HEK293 (cell line): ENCODE measurements at regions not wholly inside any gene's neighbourhood (a gene's known extent, or its start where the extent isn't known, plus 50 kb on each side); places are given as distances from the start of the nearest gene placed in this dataset.

Experiments
- CTCF ChIA-PET: fragments of 350-600 bp; formaldehyde crosslinking; extraction: SDS; loops from one replicate; lab custom pipeline; 2021; ENCODE audit warnings: antibody characterized with exemption; lab: Yijun Ruan, JAX
- POLR2A ChIA-PET: fragments of 300-600 bp; formaldehyde crosslinking; extraction: SDS; loops from one replicate; lab custom pipeline; 2020; ENCODE audit warnings: antibody characterized with exemption, inconsistent platforms; lab: Yijun Ruan, JAX
- H3K27ac ChIP-seq: fragments of 200-500 bp; sonication (Bioruptor generic); 2 replicates; pipeline ENCODE4 v1.5.1; 2014; ENCODE audit warnings: low read depth, low read length, control low read depth, inconsistent platforms; ENCODE audit errors: extremely low read depth
- H3K36me3 ChIP-seq, 2 experiments: fragments of 200-500 bp in 1 of 2; sonication (Bioruptor generic) in 1 of 2; 1 replicate in 1 of 2; 2 replicates in 1 of 2; pipeline ENCODE4 v1.5.1; 2014 to 2017; ENCODE audit warnings: inconsistent platforms in 2 of 2, low read length in 2 of 2; ENCODE audit not compliant: control insufficient read depth in 2 of 2, insufficient read depth in 1 of 2
- H3K4me1 ChIP-seq: fragments of 200-500 bp; sonication (Bioruptor generic); 2 replicates; pipeline ENCODE4 v1.5.1; 2014; ENCODE audit warnings: mild to moderate bottlenecking, low read length, inconsistent platforms; ENCODE audit not compliant: control insufficient read depth, insufficient read depth
- H3K4me3 ChIP-seq: 2 replicates; pipeline ENCODE4 v1.5.1; 2011; ENCODE audit warnings: low read depth, mild to moderate bottlenecking, control low read depth, low read length, moderate library complexity
- H3K9me3 ChIP-seq: fragments of 200-500 bp; sonication (Bioruptor generic); 2 replicates; pipeline ENCODE4 v1.5.1; 2014; ENCODE audit warnings: low read depth, low read length, inconsistent platforms; ENCODE audit not compliant: control insufficient read depth, insufficient read depth
- SCRT2 ChIP-seq: fragments of 450-650 bp; formaldehyde crosslinking; IDR thresholded peaks from 2 replicates; pipeline ENCODE4 v1.5.1; 2016; ENCODE audit warnings: missing biosample characterization, missing genetic modification characterization
- ZNF302 ChIP-seq: fragments of 450-650 bp; formaldehyde crosslinking; IDR thresholded peaks from 2 replicates; pipeline ENCODE4 v1.5.1; 2016; ENCODE audit warnings: missing biosample characterization, missing genetic modification characterization, low read depth
- ZNF548 ChIP-seq: fragments of 450-650 bp; formaldehyde crosslinking; IDR thresholded peaks from 2 replicates; pipeline ENCODE4 v1.5.1; 2016; ENCODE audit warnings: missing biosample characterization, missing genetic modification characterization
- ZSCAN16 ChIP-seq: fragments of 450-650 bp; formaldehyde crosslinking; IDR thresholded peaks from 2 replicates; pipeline ENCODE4 v1.5.1; 2016; ENCODE audit warnings: missing biosample characterization, missing genetic modification characterization
- TF ChIP-seq, protein P1 (sequence below): fragments of 450-650 bp; formaldehyde crosslinking; IDR thresholded peaks from 2 replicates; pipeline ENCODE4 v1.5.1; 2016; ENCODE audit warnings: missing biosample characterization, missing genetic modification characterization, borderline replicate concordance
- TF ChIP-seq, protein P2 (sequence below): fragments of 450-650 bp; formaldehyde crosslinking; IDR thresholded peaks from 2 replicates; pipeline ENCODE4 v1.5.1; 2016; ENCODE audit warnings: missing biosample characterization, missing genetic modification characterization
- TF ChIP-seq, protein P3 (sequence below): fragments of 450-650 bp; formaldehyde crosslinking; IDR thresholded peaks from 2 replicates; pipeline ENCODE4 v1.5.1; 2017; ENCODE audit warnings: missing biosample characterization, missing genetic modification characterization
- TF ChIP-seq, protein P4 (sequence below): fragments of 450-650 bp; formaldehyde crosslinking; IDR thresholded peaks from 2 replicates; pipeline ENCODE4 v1.5.1; 2016; ENCODE audit warnings: missing biosample characterization, missing genetic modification characterization
- TF ChIP-seq, protein P5 (sequence below): fragments of 450-650 bp; formaldehyde crosslinking; IDR thresholded peaks from 2 replicates; pipeline ENCODE4 v1.5.1; 2016; ENCODE audit warnings: missing biosample characterization, missing genetic modification characterization

DNA sequence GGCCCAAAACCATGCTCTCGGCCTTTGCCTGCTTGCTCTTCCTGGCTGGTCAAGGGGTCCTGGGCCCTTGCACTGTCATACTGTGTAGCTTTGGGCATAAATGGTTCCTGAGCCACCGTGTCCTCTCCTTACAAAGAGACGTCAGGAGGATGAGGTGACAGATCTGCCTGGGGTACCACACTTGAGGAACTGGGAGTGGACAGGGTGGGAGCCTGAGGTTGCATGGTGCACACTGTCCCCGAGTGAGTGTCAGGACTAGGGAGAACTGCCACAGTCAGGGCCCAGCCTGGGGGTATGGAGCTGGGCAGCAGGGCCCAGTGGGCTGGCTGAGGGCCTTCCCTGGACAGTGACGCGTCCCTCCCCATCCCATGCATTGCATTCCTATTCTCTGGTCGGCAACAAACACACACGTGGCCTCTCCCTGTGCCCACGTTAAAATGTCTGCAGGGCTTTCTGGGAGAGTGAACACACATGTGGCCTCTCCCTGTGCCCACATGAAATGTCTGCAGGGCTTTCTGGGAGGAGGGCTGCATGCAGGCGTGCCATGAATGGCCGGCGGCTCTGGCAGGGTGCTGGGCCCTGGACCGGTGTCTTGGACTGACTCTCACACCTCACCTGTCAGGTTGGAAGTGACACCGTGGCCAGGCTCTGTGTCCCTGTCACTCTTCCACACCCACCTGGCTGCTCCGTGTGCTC is 122.1 kb upstream of the COL5A1 start (continued):
- TF ChIP-seq, protein P1, sequence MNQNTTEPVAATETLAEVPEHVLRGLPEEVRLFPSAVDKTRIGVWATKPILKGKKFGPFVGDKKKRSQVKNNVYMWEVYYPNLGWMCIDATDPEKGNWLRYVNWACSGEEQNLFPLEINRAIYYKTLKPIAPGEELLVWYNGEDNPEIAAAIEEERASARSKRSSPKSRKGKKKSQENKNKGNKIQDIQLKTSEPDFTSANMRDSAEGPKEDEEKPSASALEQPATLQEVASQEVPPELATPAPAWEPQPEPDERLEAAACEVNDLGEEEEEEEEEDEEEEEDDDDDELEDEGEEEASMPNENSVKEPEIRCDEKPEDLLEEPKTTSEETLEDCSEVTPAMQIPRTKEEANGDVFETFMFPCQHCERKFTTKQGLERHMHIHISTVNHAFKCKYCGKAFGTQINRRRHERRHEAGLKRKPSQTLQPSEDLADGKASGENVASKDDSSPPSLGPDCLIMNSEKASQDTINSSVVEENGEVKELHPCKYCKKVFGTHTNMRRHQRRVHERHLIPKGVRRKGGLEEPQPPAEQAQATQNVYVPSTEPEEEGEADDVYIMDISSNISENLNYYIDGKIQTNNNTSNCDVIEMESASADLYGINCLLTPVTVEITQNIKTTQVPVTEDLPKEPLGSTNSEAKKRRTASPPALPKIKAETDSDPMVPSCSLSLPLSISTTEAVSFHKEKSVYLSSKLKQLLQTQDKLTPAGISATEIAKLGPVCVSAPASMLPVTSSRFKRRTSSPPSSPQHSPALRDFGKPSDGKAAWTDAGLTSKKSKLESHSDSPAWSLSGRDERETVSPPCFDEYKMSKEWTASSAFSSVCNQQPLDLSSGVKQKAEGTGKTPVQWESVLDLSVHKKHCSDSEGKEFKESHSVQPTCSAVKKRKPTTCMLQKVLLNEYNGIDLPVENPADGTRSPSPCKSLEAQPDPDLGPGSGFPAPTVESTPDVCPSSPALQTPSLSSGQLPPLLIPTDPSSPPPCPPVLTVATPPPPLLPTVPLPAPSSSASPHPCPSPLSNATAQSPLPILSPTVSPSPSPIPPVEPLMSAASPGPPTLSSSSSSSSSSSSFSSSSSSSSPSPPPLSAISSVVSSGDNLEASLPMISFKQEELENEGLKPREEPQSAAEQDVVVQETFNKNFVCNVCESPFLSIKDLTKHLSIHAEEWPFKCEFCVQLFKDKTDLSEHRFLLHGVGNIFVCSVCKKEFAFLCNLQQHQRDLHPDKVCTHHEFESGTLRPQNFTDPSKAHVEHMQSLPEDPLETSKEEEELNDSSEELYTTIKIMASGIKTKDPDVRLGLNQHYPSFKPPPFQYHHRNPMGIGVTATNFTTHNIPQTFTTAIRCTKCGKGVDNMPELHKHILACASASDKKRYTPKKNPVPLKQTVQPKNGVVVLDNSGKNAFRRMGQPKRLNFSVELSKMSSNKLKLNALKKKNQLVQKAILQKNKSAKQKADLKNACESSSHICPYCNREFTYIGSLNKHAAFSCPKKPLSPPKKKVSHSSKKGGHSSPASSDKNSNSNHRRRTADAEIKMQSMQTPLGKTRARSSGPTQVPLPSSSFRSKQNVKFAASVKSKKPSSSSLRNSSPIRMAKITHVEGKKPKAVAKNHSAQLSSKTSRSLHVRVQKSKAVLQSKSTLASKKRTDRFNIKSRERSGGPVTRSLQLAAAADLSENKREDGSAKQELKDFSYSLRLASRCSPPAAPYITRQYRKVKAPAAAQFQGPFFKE: no peak
- TF ChIP-seq, protein P2, sequence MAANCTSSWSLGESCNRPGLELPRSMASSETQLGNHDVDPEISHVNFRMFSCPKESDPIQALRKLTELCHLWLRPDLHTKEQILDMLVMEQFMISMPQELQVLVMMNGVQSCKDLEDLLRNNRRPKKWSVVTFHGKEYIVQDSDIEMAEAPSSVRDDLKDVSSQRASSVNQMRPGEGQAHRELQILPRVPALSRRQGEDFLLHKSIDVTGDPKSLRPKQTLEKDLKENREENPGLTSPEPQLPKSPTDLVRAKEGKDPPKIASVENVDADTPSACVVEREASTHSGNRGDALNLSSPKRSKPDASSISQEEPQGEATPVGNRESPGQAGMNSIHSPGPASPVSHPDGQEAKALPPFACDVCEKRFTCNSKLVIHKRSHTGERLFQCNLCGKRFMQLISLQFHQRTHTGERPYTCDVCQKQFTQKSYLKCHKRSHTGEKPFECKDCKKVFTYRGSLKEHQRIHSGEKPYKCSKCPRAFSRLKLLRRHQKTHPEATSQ (tag by site-specific recombination): no peak
- TF ChIP-seq, protein P3, sequence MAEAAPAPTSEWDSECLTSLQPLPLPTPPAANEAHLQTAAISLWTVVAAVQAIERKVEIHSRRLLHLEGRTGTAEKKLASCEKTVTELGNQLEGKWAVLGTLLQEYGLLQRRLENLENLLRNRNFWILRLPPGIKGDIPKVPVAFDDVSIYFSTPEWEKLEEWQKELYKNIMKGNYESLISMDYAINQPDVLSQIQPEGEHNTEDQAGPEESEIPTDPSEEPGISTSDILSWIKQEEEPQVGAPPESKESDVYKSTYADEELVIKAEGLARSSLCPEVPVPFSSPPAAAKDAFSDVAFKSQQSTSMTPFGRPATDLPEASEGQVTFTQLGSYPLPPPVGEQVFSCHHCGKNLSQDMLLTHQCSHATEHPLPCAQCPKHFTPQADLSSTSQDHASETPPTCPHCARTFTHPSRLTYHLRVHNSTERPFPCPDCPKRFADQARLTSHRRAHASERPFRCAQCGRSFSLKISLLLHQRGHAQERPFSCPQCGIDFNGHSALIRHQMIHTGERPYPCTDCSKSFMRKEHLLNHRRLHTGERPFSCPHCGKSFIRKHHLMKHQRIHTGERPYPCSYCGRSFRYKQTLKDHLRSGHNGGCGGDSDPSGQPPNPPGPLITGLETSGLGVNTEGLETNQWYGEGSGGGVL (tag by site-specific recombination): no peak

DNA sequence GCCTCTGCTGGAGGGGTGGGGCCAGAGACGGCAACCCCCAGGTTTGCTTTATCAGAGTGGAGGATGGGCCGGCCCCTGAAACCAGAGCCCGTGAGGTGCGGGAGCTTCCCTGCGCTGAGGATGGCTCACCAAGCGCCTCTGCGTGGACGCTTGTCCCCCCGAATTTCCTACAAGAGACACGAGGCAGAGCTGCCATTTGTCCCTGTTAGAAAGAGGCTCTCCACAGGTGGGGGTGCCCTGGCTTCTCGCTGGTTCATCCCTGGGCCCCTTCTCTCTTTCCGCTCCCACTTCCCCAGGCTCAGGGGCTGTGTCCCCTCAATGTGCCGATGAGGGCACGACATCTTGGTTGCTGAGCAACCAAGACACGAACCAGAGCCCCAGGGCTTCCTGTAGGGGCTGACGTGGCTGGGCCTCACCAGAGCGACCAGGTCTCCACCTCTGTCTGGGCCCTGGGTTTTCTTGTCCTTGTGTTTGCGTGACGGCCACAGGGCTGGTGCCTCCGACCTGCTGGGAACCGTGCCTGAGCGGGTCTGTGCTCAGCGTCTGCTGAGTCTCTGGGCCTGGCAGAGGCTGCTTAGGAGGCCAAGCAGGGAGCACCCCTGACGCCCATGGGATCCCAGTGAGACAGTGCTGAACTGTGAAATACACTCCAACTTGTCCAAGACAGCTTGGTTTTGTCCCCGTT is 119.6 kb upstream of the COL5A1 start:
- Histone ChIP-seq H3K4me1 (no peaks in the 10 kb centered on the region), H3K36me3 (no peaks in the 10 kb centered on the region), H3K27ac (no peak overlapping the region), H3K4me3 (no peak overlapping the region), H3K9me3 (no peaks in the 10 kb centered on the region)
- TF ChIP-seq SCRT2 (no peak), ZNF548 (tag by site-specific recombination) (no peak), ZNF302 (tag by site-specific recombination) (no peak), ZSCAN16 (no peak)
- TF ChIP-seq, protein P4, sequence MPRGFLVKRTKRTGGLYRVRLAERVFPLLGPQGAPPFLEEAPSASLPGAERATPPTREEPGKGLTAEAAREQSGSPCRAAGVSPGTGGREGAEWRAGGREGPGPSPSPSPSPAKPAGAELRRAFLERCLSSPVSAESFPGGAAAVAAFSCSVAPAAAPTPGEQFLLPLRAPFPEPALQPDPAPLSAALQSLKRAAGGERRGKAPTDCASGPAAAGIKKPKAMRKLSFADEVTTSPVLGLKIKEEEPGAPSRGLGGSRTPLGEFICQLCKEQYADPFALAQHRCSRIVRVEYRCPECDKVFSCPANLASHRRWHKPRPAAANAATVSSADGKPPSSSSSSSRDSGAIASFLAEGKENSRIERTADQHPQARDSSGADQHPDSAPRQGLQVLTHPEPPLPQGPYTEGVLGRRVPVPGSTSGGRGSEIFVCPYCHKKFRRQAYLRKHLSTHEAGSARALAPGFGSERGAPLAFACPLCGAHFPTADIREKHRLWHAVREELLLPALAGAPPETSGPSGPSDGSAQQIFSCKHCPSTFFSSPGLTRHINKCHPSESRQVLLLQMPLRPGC: no peak
- TF ChIP-seq, protein P5, sequence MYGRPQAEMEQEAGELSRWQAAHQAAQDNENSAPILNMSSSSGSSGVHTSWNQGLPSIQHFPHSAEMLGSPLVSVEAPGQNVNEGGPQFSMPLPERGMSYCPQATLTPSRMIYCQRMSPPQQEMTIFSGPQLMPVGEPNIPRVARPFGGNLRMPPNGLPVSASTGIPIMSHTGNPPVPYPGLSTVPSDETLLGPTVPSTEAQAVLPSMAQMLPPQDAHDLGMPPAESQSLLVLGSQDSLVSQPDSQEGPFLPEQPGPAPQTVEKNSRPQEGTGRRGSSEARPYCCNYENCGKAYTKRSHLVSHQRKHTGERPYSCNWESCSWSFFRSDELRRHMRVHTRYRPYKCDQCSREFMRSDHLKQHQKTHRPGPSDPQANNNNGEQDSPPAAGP (tag by site-specific recombination): no peak
- POLR2A ChIA-PET: interaction anchor here (0.7 kb wide), 1 partner anchor 17 kb away, joined by 3 read pairs; no protein-coding TSS in a partner anchor
- CTCF ChIA-PET: interaction anchor here (0.6 kb wide), 1 partner anchor 202 kb away, joined by 3 read pairs; no protein-coding TSS in a partner anchor
